ENCODE measurements at regions not wholly inside any gene's neighbourhood (a gene's known extent, or its start where the extent isn't known, plus 50 kb on each side); places are given as distances from the start of the nearest gene placed in this dataset.

DNA sequence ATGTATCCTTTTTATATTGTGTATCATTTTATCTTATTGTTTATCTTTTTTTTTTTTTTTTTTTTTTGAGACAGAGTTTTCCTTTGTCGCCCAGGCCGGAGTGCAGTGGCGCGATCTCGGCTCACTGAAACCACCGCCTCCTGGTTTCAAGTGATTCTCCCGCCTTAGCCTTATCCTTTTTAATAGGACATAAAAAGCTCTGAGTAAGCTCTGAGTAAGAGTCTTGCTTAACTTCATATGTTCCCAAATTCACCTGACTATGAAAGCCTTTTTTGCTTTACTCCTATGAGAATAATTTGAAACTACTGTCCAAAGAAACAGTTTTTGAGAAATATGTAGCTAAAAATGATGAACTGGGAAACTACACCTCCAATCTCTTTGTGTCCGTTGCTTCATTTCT is 525.5 kb downstream of the IRS1 start:
- DNase-seq (ENCODE audit: low spot score): no peak

DNA sequence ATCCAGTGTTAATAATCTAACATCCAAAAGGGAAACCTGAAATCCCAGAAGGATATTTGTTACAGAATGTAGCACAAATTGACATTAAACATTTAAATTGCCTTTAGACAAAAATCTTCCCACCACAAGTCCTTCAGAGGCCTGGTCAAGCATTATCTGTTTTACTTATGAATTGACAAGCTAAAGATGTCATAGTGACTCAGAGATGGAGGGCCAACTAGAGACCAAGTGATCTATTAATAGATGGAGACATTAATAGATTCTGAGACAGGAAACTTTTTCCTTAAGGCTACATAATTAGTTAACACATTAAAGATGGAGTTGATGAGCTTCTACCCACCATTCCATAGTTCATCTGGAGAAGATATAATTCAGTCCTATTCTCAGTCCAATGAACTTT is 526.2 kb downstream of the IRS1 start:
- no peak for DNase-seq (ENCODE audit: low spot score)

DNA sequence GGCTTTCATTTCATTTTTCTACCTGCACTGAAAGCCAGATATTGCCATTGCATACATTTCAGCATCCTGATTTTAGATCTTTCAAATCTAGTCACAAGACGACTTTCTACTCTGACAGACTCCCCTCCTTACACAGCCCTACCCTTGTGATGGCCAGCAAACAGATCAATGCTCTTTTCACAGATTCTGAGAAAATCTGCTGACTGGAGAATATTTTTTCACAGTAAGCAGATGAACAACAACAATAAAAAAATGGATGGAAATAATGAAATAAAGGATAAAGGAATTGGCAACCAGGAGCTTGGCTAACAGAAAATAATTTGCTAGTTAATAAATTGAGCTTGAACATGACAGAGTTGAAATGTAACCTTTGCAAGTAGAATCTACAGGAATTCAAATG is 527.2 kb downstream of the IRS1 start:
- DNase-seq (ENCODE audit: low spot score): no peak

DNA sequence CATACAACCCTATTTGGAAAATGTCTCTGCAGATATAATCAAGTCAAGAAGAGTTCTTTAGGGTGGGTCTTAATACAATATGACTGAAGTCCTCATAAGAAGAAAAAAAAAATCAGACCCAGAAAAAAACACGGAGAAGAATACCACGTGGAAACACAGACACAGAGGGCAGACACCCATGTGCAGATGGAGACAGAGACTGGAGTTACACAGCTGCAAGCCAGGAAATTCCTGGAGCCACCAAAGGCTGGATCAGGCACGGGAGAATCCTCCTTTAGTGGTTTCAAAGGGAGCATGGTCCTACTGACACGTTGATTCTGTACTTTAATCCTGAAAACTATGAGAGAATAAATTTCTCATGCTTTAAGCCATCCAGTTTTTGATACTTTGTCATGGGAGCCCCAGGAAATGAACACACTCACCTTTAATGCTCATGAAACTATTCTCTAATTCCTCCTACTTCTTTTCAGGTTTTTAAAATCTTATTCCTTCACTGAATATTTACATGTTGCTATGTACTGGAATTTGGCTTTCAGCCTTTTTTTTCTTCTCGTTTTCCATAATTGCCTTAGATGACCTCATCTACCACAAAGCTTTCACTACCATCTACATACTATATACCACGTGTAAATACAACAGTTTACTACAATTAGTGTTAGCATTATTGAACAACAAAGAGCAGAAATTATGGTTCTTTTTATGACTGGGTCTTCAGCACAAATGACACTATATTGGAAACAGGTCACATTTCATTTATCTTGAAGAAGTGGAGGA is 529.1 kb downstream of the IRS1 start:
- DNase-seq (ENCODE audit: low spot score): no peak

DNA sequence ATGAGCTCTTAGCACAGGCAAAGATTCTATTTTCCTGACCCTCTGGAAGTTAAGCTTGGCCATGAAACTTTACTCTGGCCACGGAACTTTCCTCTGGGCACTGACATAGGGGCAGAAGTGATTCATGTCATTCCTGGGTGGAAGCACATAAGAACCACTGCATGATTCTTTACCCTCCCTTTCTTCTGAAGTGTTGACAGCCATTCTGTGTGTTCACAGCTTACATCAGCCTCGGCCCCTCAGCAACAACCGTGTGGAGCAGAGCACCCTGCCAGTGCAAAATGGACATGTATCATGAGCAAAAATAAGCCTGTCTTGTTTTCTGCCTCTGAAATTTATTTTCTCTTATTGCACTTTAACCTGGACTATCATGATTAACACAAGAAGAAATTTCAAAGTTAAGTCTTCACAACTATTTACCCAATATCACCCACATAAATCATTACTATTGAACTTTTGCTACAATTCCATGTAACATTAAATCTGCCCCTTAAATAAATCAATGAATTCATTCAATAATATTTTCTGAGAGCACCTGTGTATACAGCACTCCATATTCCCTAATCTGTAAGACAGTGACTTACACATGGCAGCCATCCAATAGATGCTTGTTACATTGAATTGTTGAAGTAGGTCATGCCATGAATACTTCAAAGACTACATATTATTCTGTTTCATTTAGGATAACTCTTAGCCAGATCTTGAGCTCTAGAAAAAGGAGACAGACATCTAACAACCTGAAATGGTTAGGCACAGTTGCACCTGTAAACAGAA is 531.9 kb downstream of the IRS1 start:
- no peak for DNase-seq (ENCODE audit: low spot score)

DNA sequence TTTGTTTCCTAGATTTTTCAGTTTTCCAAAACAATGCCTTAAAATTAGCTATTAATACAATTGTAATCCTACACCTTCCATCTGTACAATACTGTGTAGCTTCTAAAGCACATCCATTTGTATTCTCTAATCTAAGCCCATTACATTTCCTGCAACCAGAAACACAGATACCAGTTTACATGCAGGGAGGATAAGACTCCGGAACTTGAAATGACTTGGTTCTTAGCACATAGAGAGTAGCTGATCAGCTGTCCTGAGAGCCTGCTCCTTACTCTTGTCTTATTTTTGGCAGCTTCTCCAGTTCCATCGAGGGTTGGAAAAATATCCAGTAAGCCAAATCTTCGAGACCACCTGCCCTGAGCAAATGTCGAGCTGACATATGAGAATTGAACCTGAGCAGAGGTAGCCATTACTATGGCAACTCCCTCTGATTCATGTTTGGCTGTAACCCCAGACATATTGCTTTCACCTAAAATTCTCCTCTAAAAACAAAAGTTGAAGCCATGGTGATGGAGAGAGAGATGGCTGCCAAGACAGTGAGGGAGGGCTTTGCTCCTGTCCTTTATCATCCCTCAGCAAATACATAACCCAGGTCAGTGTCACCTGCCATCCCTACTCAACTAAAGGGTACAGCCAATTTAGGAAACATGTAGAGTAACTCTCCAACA is 542.8 kb downstream of the IRS1 start:
- DNase-seq (ENCODE audit: low spot score): no peak

DNA sequence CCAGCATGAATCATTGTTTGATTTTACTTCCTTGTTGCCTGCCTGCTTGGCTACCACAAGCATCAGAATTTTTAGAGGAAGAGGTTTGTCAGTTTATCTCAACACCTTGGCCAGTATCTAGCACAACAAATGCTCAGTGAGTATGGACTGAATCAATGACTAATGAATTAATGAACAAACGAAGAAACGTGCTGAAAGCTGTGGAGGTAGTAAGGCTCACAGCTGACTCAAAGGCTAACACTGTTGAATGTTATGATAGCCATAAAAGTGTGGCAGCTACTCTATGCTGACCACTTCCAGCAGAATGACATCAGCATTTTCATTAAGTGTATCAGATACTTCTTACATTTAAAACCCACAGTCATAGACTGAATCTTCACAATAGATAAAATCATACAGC is 543.4 kb downstream of the IRS1 start:
- DNase-seq (ENCODE audit: low spot score): no peak

DNA sequence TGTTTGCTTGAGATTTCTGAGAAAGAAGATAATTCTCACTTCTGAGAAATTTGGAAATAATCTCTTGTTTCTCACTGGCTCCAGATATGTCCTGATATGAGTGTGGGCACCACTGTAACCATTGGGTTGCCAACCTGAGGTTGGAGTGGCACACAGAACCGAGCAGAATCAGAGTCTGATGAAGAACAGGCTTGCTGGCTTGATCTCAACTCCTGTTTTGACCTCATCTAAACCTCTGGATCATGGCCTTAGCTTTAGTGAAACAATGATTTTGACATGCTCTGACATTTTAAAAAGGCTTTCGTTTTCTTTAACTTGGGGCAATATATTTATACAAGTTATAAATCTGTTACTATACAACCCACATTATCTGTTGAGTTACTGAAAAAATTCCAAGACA is 548.0 kb downstream of the IRS1 start:
- DNase-seq (ENCODE audit: low spot score): no peak

DNA sequence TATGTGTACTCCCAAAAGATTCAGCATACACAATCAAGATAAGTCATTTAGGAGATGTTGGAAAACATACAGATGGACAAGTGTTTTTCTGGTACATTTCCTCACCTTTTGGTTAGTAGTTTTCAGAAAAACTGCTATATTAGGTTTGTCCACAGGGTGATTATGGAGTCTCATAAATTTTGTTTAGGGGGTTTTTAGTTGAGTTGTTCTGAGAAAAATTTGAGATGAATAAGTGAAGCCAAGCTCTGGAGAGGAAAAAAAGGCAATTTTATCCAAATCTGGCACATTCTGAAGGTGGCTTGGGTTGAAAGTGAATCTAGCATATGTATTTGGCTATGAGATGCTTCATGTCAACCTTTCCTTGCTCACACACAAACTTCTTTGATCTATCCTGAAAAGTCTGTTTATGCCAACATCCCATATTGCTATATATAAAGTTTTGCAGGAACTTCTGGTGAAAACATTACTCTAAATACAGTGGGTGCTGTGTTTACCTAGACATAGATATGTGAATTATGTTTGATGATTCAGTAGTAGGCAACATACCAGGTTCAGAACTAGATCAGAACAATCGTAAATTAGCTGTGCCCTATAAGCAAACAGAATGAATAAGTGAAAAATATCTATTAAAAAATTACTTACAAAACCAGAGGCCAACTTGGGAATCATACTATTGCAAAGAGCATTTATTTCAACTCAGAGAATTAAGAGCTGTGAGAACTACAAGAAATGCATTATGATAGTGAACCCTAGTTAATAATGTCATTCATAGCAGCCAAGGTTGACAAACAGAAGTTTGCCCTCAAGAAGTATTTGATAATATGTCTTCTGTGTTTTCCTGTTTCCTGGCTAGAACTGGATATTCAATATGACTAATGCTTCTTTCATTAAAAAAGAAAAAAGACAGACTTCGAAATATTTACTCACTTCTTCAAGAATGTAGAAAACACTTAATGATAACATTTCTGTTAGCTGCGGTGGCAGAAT is 552.0 kb downstream of the IRS1 start:
- no peak for DNase-seq (ENCODE audit: low spot score)

DNA sequence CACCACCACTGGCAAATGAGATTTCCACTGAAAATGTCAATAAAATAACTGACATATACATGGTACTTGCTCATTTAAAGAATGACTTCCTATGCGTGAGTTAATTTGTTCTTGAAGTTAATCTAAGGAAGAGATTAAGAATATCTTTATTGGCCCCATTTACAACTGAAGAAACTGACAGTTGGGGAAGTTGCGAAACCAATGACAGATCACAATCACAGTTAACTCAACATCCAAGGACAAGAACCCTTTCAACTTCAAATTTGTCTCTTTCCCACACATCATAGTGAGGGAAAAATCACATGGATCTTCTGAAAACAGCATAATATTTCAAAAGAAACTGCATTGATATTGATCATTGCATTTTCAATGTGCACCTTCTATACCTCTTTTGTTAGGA is 565.4 kb downstream of the IRS1 start:
- DNase-seq (ENCODE audit: low spot score): no peak

DNA sequence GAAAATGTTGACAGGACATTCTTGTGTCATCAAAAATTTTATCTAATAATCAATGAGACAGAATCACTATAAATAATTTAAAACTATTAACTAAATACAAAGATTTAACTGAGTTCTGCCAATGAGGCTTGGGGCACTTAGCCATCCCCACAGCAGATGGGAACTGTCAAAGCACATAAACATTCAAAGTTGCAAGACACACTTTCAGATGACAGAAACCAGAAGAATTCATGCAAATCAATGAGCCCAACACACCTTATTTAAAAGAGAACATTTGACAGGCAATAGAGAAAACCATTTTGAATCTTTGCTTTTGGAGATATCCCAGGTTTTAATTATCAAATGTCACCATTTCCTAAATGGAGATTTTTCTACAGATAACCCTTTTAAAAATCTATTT is 566.2 kb downstream of the IRS1 start:
- DNase-seq (ENCODE audit: low spot score): no peak

DNA sequence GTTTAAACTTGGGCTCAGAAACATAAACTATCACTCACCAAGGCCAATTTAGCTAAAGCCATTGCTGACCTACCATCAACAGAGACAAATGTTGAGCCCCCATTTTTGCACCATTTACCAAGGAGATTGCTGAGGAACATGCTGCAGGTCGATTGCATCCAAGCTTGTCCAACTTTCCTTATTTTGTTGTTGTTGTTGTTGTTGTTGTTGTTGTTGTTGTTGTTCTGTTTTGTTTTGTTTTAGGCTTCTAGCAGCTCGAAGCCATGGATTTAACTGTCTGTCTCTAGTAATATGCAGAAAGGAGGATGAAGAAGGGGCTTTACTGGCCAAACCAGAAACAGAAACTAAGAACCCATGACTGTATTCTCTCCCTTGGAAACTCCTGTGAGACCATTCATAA is 571.5 kb downstream of the IRS1 start:
- no peak for DNase-seq (ENCODE audit: low spot score)

DNA sequence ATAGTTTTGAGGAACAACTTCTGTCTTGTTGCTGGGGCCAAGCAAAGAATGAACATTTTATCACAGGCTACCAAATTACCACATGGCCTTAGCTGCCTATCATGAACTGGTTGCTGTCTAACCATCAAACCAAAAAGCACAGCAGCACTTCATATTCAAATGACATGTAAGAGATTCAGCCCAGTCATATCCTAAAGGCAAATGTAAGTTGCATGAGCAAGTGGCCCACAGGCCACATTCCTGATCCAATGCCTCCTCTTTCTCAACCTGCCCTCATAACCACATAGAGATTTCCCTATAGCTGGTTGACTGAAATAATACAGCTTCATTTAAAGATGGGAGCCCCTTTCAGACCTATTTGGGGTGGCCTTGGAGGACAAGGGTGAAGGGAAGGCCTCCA is 572.3 kb downstream of the IRS1 start:
- DNase-seq (ENCODE audit: low spot score): no peak

DNA sequence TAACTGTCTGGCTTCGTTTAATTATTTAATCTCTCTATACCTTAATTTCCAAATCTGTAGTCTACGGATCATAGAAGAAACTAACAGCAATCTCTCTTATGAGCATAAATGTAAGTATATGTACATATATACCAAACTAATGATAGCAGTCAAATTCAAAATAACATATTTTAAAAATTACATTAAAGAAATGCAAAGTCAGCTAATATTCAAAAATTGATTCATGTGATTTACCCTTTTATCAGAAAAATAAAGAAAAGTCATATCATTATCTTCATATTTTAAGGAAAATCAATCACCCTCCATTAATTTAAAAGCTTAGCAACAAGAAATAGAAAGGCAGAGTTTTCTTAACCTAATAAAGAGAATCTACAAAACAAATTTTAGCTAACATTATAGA is 575.9 kb downstream of the IRS1 start:
- no peak for DNase-seq (ENCODE audit: low spot score)

DNA sequence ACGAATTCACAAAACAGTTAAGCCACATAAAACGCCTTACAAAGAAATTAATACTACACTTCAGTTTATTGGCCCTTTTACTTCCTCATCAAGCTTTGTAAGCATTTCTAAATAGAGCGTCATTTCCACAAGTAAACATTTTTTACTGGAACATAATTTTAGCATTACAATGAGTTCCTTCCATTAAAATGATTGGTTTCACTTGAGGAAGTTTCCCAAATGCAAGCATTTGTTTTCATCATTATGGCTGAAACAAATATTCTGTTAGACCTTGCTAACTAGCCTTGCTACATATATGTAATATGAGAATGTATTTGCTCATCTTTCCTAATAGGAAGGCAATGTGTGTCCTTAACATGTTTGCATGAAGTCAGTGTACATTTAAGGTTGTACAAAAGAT is 579.1 kb downstream of the IRS1 start:
- no peak for DNase-seq (ENCODE audit: low spot score)

DNA sequence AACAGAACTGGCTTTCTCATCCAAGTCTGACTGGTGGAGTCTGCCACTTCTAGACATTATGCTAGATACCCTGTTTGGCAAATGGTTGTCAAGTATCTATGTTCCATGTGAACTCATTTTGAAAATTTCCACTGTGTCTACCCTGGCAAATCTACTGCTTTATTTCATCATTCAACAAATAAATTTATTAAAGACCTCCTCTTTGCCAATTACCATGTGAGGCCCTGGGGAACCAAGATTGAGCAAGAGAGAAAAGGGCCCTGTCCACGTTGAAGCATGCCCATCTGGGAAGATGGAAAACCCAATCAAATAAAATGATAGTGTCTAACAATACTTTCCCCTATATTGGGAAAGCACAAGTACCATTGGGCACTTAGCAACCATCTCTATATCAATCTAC is 582.4 kb downstream of the IRS1 start:
- DNase-seq (ENCODE audit: low spot score): no peak

DNA sequence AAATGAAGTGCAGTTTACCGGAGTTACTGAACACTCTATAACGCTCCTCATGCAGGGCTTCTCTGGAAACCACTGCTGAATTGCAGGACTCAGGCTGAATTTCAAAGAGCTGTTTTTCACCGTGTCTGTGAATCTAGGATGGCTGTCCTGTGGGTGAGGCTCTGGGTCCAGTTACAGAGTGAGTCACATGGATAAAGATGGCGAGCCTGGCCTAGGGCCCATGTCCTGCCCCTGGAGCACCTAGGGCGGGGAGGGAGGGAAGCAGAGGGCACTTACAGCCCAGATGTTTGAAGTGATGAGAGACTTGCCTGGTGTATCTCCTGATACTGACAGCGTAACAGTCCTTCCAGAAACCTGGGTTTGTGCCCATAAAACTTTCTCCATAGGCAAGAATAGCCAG is 583.0 kb downstream of the IRS1 start:
- DNase-seq (ENCODE audit: low spot score): no peak

DNA sequence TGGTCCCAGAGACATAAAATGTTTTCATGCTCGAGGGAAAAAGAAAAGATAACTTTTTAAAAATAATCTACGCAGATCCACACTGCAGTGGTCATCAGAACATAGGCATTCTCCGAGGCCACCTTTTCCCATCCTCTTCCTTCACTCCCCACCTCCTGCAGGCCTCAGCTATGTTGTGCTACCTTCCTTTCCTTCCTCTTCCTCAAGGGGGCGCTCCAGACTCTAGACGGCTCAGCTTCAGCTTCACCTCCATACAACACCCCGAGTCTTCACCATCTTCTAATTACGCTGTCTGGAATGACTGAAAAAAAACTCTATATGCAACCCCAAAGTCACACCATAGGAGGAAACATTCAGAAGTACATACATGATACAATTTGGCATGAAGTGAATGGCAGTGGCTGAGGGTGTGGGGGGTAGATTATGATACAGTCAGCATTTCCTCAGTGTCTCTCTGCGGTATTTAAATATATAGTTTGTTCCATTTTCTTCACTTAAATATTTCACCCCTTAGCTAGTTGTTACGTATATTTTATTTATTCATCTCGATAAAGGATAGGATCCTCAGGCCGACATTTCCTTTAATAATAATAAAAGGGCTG is 583.6 kb downstream of the IRS1 start:
- peak; percentile 29 for DNase-seq (ENCODE audit: low spot score)

DNA sequence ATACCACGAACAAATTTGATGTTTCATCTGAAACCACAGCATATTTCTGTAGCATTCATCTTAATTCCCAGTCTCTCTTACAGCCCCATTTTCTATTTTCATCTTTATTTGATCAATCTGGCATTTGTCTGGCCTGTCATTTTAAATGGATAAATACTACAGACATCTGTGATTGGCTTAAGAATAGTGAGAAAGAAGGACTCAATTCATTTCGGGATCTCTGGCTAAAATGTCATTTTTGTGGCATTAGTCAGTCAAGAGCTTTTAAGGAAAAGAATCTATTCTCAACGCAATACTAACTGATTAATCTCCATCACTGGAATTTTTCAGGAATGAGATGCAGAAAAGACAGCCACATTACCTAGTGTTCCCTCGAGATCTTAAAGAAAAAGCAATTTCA is 585.9 kb downstream of the IRS1 start:
- no peak for DNase-seq (ENCODE audit: low spot score)

DNA sequence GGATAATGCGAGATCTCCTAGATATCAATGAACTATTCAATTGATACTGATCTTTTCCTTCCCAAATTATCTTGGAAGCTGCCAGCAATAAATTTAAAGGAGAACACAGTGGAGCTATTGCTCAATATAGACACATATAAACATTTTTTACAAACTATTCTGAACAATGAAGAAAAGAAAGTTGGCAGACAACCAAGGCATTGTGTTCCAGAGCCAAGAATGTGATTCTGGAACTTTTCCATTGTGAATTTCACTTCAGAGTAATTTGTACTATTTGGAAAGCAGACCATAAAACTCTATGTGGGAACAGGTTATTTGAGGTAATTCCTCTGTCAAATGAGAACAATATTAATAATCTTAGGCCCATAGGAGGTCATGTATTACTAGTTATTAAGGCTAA is 588.2 kb downstream of the IRS1 start:
- no peak for DNase-seq (ENCODE audit: low spot score)

DNA sequence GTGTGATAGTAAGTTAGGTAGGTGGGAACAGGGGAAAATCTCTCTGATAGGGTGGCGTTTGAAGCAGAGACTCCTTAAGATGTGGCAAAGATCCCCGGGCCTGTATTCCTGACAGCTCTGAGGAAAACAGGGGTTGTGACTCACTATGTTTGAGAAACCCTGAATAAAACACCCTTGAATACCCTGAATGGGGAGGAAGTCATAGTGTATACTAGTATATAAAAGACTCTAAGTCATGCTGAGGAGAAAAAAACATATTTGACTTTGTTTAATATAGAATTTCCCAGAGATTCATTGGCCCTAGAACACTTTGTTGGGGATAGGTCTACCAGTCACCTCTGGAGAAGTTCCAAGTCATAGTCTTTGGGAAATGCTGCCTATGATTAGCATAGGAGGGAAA is 590.9 kb downstream of the IRS1 start:
- DNase-seq (ENCODE audit: low spot score): no peak

DNA sequence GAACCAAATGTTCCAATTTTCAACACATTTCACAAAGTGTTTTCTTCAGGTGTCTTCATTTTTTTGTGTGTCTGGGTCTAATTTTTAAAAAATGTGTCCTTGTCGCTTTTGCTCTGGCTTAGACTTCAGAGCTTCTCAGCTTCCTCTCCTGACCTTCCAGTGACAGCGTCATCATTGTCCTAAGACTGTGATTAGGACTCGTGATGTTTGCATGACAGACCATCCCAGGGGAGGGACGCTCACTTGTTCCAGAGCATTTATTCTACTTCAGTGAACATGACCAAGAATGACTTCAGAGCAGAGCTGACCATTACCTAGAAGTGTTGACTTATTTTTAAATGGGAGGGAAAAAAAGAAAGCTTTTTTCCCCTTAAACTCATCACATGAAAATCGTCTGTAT is 591.9 kb downstream of the IRS1 start:
- DNase-seq (ENCODE audit: low spot score): no peak
